CD8-positive, alpha-beta memory T cell (primary cell): ENCODE measurements at regions not wholly inside any gene's neighbourhood (a gene's known extent, or its start where the extent isn't known, plus 50 kb on each side); places are given as distances from the start of the nearest gene placed in this dataset.
A peak's percentile ranks its signal among the peaks of the same experiment; 100 is the strongest.
"Not testable (repeated sequence)": the region's sequence is repeated elsewhere in the genome, so short reads cannot be mapped to it uniquely, and the experiment has no call there.

Experiments used
- CTCF ChIA-PET: fragments of 350-600 bp; sonication (Branson Sonifier 250); formaldehyde crosslinking; loops from one replicate; lab custom pipeline; 2021; ENCODE audit warnings: antibody characterized with exemption; lab: Charles Lee
- POLR2A ChIA-PET: fragments of 350-600 bp; sonication (Branson Sonifier 250); formaldehyde crosslinking; loops from one replicate; lab custom pipeline; 2021; ENCODE audit warnings: antibody characterized with exemption; lab: Charles Lee
- DNase-seq, 5 donors: peaks; one replicate each; pipeline versions ENCODE4 v3.0.0 to v3.0.0-alpha.2; 2020 to 2022; ENCODE audit warnings: mixed read lengths in 1 of 5
- H3K27ac ChIP-seq: one replicate; pipeline ENCODE4 v1.7.0; 2013; ENCODE audit warnings: low read depth, mild to moderate bottlenecking, low read length, moderate library complexity
- H3K27me3 ChIP-seq: 2 replicates; pipeline ENCODE4 v1.7.0; 2013; ENCODE audit warnings: low read length, mild to moderate bottlenecking; ENCODE audit not compliant: insufficient read depth, poor library complexity, severe bottlenecking
- H3K36me3 ChIP-seq: 2 replicates; pipeline ENCODE4 v1.7.0; 2013; ENCODE audit warnings: mild to moderate bottlenecking, low read length, moderate library complexity; ENCODE audit not compliant: insufficient read depth
- H3K4me1 ChIP-seq: 2 replicates; pipeline ENCODE4 v1.7.0; 2013; ENCODE audit warnings: mild to moderate bottlenecking, low read length, moderate library complexity; ENCODE audit not compliant: insufficient read depth
- H3K4me3 ChIP-seq: 2 replicates; pipeline ENCODE4 v1.7.0; 2013; ENCODE audit warnings: mild to moderate bottlenecking, low read length
- H3K9me3 ChIP-seq: 2 replicates; pipeline ENCODE4 v1.7.0; 2013; ENCODE audit warnings: mild to moderate bottlenecking, low read length
- H3K27ac Mint-ChIP-seq, 8 donors: one replicate each; pipeline ENCODE4 v1.8.0; 2020 to 2021; ENCODE audit warnings: mixed read lengths in 8 of 8, mild to moderate bottlenecking in 6 of 8, inconsistent platforms in 3 of 8, moderate library complexity in 3 of 8
- H3K27me3 Mint-ChIP-seq, 2 donors: one replicate each; pipeline ENCODE4 v1.8.0; 2020 to 2021; ENCODE audit warnings: mixed read lengths in 2 of 2, mild to moderate bottlenecking in 1 of 2, moderate library complexity in 1 of 2
- H3K36me3 Mint-ChIP-seq, 3 donors: one replicate each; pipeline ENCODE4 v1.8.0; 2020 to 2021; ENCODE audit warnings: mixed read lengths in 3 of 3, inconsistent platforms in 1 of 3, mild to moderate bottlenecking in 1 of 3
- H3K4me1 Mint-ChIP-seq, 3 donors: one replicate each; pipeline ENCODE4 v1.8.0; 2020 to 2021; ENCODE audit warnings: mixed read lengths in 3 of 3, inconsistent platforms in 1 of 3, mild to moderate bottlenecking in 1 of 3
- H3K4me3 Mint-ChIP-seq, 7 donors: one replicate each; pipeline ENCODE4 v1.8.0; 2020 to 2021; ENCODE audit warnings: mixed read lengths in 7 of 7, mild to moderate bottlenecking in 6 of 7, moderate library complexity in 4 of 7, inconsistent platforms in 2 of 7
- H3K9me3 Mint-ChIP-seq, 5 donors: one replicate each; pipeline ENCODE4 v1.8.0; 2020 to 2022; ENCODE audit warnings: mixed read lengths in 5 of 5, mild to moderate bottlenecking in 3 of 5, moderate library complexity in 2 of 5, inconsistent platforms in 1 of 5

GRCh38 chrX:44747317-44747716, 96.5 kb upstream of the DUSP21 start:
- H3K4me3 ChIP-seq: no peak overlapping the region
- ChIA-PET CTCF (no interaction called here), POLR2A (no interaction called here)
- peaks cover 0 to 3% of the 10 kb centered on the region in 2 donors for H3K27me3 Mint-ChIP-seq
- no peaks in the 10 kb centered on the region for H3K9me3 ChIP-seq
- H3K27me3 ChIP-seq: no peaks in the 10 kb centered on the region
- H3K4me3 Mint-ChIP-seq: no peak overlapping the region
- H3K4me1 ChIP-seq: no peaks in the 10 kb centered on the region
- H3K36me3 Mint-ChIP-seq: no peaks in the 10 kb centered on the region
- no peak for DNase-seq
- H3K27ac Mint-ChIP-seq: no peak overlapping the region
- H3K36me3 ChIP-seq: no peaks in the 10 kb centered on the region
- H3K9me3 Mint-ChIP-seq: no peaks in the 10 kb centered on the region
- peaks cover 5 to 8% (median 7%) of the 10 kb centered on the region in 3 donors for H3K4me1 Mint-ChIP-seq
- H3K27ac ChIP-seq: no peak overlapping the region

DNA sequence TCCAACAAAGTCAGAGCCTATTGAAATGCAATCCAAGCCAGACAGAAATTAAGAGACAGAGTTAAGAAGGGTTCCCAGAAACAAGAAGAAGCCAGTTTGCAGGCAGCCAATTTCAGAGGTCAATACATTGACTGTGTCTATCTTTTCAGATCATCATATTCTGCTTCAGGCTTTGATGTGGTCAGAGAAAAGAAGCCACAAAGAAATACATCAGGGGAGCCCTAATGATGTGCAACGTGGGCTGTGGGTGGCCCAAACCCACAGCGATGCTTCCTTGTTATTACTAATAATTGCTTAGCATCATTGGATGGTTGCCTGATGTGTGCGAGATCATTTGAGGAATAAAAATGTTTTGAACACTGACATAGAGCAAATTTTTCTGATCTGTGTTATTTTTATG, 99.0 kb upstream of the DUSP21 start:
- H3K4me3 ChIP-seq: no peak overlapping the region
- no peaks in the 10 kb centered on the region for H3K4me1 ChIP-seq
- H3K27ac Mint-ChIP-seq: no peak overlapping the region
- H3K27ac ChIP-seq: no peak overlapping the region
- H3K4me3 Mint-ChIP-seq: no peak overlapping the region
- H3K4me1 Mint-ChIP-seq: peaks cover 5 to 8% (median 7%) of the 10 kb centered on the region in 3 donors
- H3K36me3 ChIP-seq: no peaks in the 10 kb centered on the region
- no peaks in the 10 kb centered on the region for H3K27me3 ChIP-seq
- H3K36me3 Mint-ChIP-seq: no peaks in the 10 kb centered on the region
- POLR2A ChIA-PET: no interaction called here
- no peaks in the 10 kb centered on the region for H3K9me3 ChIP-seq
- CTCF ChIA-PET: no interaction called here
- H3K27me3 Mint-ChIP-seq: peaks cover 0 to 7% of the 10 kb centered on the region in 2 donors
- DNase-seq: no peak
- no peaks in the 10 kb centered on the region for H3K9me3 Mint-ChIP-seq

DNA sequence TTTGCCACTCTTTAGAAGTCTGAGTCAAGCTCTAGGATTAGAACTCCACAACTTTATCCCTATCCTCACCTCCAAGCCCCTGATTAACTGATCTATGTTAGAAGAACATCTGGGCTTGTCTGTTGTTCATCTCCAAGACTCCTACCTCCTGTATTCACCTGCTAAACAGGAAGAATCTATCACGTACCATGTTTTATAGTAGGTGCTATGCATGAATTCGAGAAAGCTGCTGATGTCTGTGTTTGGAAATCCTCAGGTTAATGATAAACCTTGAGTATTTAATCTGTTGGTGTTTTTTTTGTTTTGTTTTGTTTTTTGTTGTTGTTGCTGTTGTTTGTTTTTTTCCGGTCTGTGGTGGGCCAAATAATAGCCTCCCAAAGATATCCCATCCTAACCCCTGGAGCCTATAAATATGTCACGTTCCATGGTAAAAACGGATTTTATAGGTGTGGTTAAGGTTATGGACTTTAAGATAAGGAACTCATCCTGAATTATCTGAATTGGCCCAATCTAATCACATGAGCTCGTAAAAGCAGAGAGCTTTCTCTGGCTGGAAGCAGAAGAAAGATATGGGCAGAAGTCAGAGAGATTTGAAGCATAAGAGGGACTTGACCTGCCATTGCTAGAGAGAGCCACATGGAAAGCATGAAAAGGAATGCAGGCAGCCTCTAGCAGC, 101.2 kb upstream of the DUSP21 start:
- no peaks in the 10 kb centered on the region for H3K27me3 ChIP-seq
- H3K9me3 ChIP-seq: no peaks in the 10 kb centered on the region
- DNase-seq: no peak
- Mint-ChIP-seq H3K4me1 (peaks cover 5 to 8% (median 7%) of the 10 kb centered on the region in 3 donors), H3K9me3 (no peaks in the 10 kb centered on the region), H3K27ac (no peak overlapping the region), H3K4me3 (no peak overlapping the region), H3K27me3 (peaks cover 0 to 13% of the 10 kb centered on the region in 2 donors), H3K36me3 (no peaks in the 10 kb centered on the region)
- H3K27ac ChIP-seq: no peak overlapping the region
- H3K36me3 ChIP-seq: no peaks in the 10 kb centered on the region
- ChIA-PET POLR2A (no interaction called here), CTCF (no interaction called here)
- no peaks in the 10 kb centered on the region for H3K4me1 ChIP-seq
- no peak overlapping the region for H3K4me3 ChIP-seq

GRCh38 chrX:44741859-44742258, 102.0 kb upstream of the DUSP21 start:
- not testable (repeated sequence) for H3K9me3 Mint-ChIP-seq

GRCh38 chrX:44741458-44741857, 102.4 kb upstream of the DUSP21 start:
- H3K27ac Mint-ChIP-seq, H3K27me3 ChIP-seq, H3K9me3 ChIP-seq, H3K4me1 ChIP-seq, H3K36me3 Mint-ChIP-seq, H3K4me1 Mint-ChIP-seq, DNase-seq, CTCF ChIA-PET, H3K27ac ChIP-seq, H3K4me3 ChIP-seq, H3K36me3 ChIP-seq, POLR2A ChIA-PET, H3K9me3 Mint-ChIP-seq, H3K4me3 Mint-ChIP-seq: not testable (repeated sequence)
- peaks cover 0 to 13% of the 10 kb centered on the region in 2 donors for H3K27me3 Mint-ChIP-seq

More at GRCh38 chrX:44741859-44742258, 102.0 kb upstream of the DUSP21 start:
- CTCF ChIA-PET, H3K27ac ChIP-seq, H3K36me3 Mint-ChIP-seq, POLR2A ChIA-PET, H3K27me3 ChIP-seq, H3K4me3 Mint-ChIP-seq, H3K4me1 Mint-ChIP-seq, H3K9me3 ChIP-seq, H3K27ac Mint-ChIP-seq, DNase-seq, H3K4me1 ChIP-seq, H3K36me3 ChIP-seq, H3K4me3 ChIP-seq: not testable (repeated sequence)
- H3K27me3 Mint-ChIP-seq: peaks cover 0 to 13% of the 10 kb centered on the region in 2 donors

- no peaks in the 10 kb centered on the region for H3K9me3 ChIP-seq
- Mint-ChIP-seq H3K27ac (peak overlapping the region in 1 of 8 donors; percentile 7), H3K4me1 (no peaks in the 10 kb centered on the region), H3K27me3 (peaks cover 0 to 7% of the 10 kb centered on the region in 2 donors), H3K9me3 (no peaks in the 10 kb centered on the region), H3K4me3 (no peak overlapping the region), H3K36me3 (peaks cover 0 to 3% (median 0%) of the 10 kb centered on the region in 3 donors)
- ChIA-PET POLR2A (no interaction called here), CTCF (no interaction called here)
- no peaks in the 10 kb centered on the region for H3K4me1 ChIP-seq
- no peaks in the 10 kb centered on the region for H3K27me3 ChIP-seq
- DNase-seq: no peak
- H3K36me3 ChIP-seq: no peaks in the 10 kb centered on the region
- H3K27ac ChIP-seq: no peak overlapping the region
- no peak overlapping the region for H3K4me3 ChIP-seq
These were observed 108.3 kb upstream of the DUSP21 start for GRCh38 chrX:44735498-44735897.

DNA sequence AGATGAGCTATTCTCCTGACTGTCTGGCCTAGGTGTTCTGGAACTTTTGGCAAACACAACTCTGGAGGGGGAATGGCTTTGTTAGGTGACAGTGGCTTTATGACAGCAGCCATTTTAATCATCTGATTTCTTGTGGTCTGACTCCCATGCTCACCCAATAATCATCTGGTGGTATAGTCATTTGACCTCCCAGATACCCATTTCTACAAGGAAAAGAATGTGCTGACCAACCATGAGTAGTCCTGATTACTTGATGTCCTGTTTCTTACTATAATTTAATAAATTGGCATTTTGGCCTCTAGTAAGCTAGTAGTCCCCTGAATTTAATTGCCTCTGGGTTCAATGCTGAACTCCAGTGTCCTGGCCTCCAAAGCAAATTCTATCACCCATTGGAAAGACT, 109.9 kb upstream of the DUSP21 start:
- Histone ChIP-seq H3K36me3 (no peaks in the 10 kb centered on the region), H3K27me3 (no peaks in the 10 kb centered on the region), H3K4me3 (no peak overlapping the region), H3K4me1 (no peaks in the 10 kb centered on the region), H3K9me3 (no peaks in the 10 kb centered on the region), H3K27ac (no peak overlapping the region)
- Mint-ChIP-seq H3K27me3 (peaks cover 0 to 2% of the 10 kb centered on the region in 2 donors), H3K36me3 (peaks cover 0 to 3% (median 0%) of the 10 kb centered on the region in 3 donors), H3K9me3 (no peaks in the 10 kb centered on the region), H3K4me3 (no peak overlapping the region), H3K27ac (no peak overlapping the region), H3K4me1 (no peaks in the 10 kb centered on the region)
- CTCF ChIA-PET: no interaction called here
- DNase-seq: no peak
- POLR2A ChIA-PET: no interaction called here

- Histone ChIP-seq H3K4me3 (no peak overlapping the region), H3K36me3 (no peaks in the 10 kb centered on the region), H3K27ac (no peak overlapping the region), H3K27me3 (no peaks in the 10 kb centered on the region), H3K4me1 (no peaks in the 10 kb centered on the region), H3K9me3 (no peaks in the 10 kb centered on the region)
- Mint-ChIP-seq H3K4me1 (no peaks in the 10 kb centered on the region), H3K36me3 (peaks cover 0 to 3% (median 0%) of the 10 kb centered on the region in 3 donors), H3K4me3 (no peak overlapping the region), H3K27me3 (peaks cover 0 to 6% of the 10 kb centered on the region in 2 donors), H3K27ac (no peak overlapping the region), H3K9me3 (no peaks in the 10 kb centered on the region)
- no peak for DNase-seq
- ChIA-PET CTCF (no interaction called here), POLR2A (no interaction called here)
These were observed 112.7 kb upstream of the DUSP21 start for GRCh38 chrX:44731160-44731559.
